ENCODE measurements at regions not wholly inside any gene's neighbourhood (a gene's known extent, or its start where the extent isn't known, plus 50 kb on each side); places are given as distances from the start of the nearest gene placed in this dataset.

DNA sequence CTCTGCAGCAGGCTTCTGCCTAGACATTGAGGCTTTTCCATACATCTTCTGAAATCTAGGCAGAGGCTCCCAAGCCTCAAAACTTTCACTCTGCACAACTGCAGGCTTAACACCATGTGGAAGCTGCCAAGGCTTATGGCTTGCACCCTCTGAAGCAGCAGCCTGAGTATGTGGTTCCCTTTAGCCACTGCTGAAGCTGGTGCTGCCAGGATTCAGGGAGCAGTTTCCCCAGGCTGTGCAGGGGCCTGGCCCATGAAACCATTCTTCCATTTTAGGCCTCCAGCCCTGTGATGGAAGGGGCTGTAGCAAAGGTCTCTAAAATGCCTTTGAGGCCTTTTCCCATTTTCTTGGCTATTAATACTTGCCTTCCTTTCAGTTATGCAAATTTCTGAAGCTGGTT is 680.3 kb upstream of the FTMT start (continued):
- TF ChIP-seq ZNF646 (CRISPR knock-in tag; IDR thresholded peaks at IDR 0.05), result no peak

DNA sequence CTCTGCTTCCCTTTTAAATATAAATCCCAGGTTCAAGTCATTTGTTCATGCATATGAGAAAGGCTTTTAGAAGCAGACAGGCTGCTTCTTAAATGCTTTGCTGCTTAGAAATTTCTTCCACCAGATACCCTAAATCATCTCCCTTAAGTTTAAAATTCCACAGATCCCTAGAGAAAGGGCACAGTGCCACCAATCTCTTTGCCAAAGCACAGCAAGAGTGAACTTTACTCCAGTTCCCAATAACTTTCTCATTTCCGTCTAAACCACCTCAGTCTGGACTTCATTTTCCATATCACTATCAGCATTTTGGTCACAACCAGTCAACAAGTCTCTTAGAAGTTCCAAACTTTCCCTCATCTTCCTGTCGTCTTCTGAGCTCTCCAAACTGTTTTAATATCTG is 679.8 kb upstream of the FTMT start:
- 5% methylated on average over 2 of the region's 2 CpGs for WGBS (ENCODE audit: low lambda C conversion rate)
- Histone ChIP-seq H4K20me1 (ENCODE audit: insufficient read depth, low read length) (no peaks in the 10 kb centered on the region), H3K36me3 (replicated peaks in 1 of 2; ENCODE audit: control insufficient read depth in 1 of 2, insufficient read depth in 2 of 2, low read length in 2 of 2) (no peaks in the 10 kb centered on the region), H3K9me3 (ENCODE audit: low read length) (no peaks in the 10 kb centered on the region), H3K27me3 (ENCODE audit: control insufficient read depth in 1 of 2, insufficient read depth in 2 of 2, low read length in 2 of 2) (no peaks in the 10 kb centered on the region; a peak in 1 of 5 replicates), H3K27ac (ENCODE audit: extremely low read length, insufficient read depth, low read length) (no peak overlapping the region), H3K4me1 (ENCODE audit: insufficient read depth, low read length) (no peaks in the 10 kb centered on the region), H3K4me2 (ENCODE audit: low read depth, low read length) (no peak overlapping the region), H2AFZ (ENCODE audit: low read length) (no peak overlapping the region), H3K4me3 (replicated peaks in 1 of 3; ENCODE audit: insufficient read depth in 1 of 3, low read depth in 2 of 3, low read length in 3 of 3) (no peak overlapping the region), H3K9ac (ENCODE audit: insufficient read depth, low read depth, low read length) (no peak overlapping the region), H3K79me2 (ENCODE audit: insufficient read depth, low read length) (no peaks in the 10 kb centered on the region)
- ATAC-seq, result no peak
- in situ Hi-C loops (cut with HindIII; ENCODE audit: extremely low pct_ligation_motif_present, low pct_unique_long_range_greater_than_20kb), result no loop called here
- FAIRE-seq, result no peak
- no peak for DNase-seq (ENCODE audit: low spot score)
- ChIA-PET POLR2A (no interaction called here), CTCF (ENCODE audit: low intra/inter-chr PET ratio, low total read pairs) (no interaction called here)
- no TSS peak for BruUV-seq (replicated peaks)
- intact Hi-C loops (cut with micrococcal nuclease; ENCODE audit: unreplicated experiment), result no loop called here
- TF ChIP-seq, protein P1, sequence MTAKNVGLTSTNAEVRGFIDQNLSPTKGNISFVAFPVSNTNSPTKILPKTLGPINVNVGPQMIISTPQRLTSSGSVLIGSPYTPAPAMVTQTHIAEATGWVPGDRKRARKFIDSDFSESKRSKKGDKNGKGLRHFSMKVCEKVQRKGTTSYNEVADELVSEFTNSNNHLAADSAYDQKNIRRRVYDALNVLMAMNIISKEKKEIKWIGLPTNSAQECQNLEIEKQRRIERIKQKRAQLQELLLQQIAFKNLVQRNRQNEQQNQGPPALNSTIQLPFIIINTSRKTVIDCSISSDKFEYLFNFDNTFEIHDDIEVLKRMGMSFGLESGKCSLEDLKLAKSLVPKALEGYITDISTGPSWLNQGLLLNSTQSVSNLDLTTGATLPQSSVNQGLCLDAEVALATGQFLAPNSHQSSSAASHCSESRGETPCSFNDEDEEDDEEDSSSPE (CRISPR knock-in tag; IDR thresholded peaks at IDR 0.05), result no peak
- TF ChIP-seq SOX5 (CRISPR knock-in tag; IDR thresholded peaks at IDR 0.05; ENCODE audit: borderline replicate concordance) (no peak), ARID2 (CRISPR knock-in tag; IDR thresholded peaks at IDR 0.05; ENCODE audit: borderline replicate concordance) (no peak), ZNF800 (CRISPR knock-in tag; IDR thresholded peaks at IDR 0.05) (no peak), PRDM15 (CRISPR knock-in tag; IDR thresholded peaks at IDR 0.05) (no peak), ZNF414 (CRISPR knock-in tag; IDR thresholded peaks at IDR 0.05) (no peak), ZNF44 (CRISPR knock-in tag; IDR thresholded peaks at IDR 0.05) (no peak), SCMH1 (CRISPR knock-in tag; IDR thresholded peaks at IDR 0.05; ENCODE audit: borderline replicate concordance) (no peak)
